Stimulated activated CD4-positive, alpha-beta T cell treated with anti-CD3 and anti-CD28 coated beads, Interleukin-12 subunit alpha, Interleukin-12 subunit beta, amount 100 ng/mL, for 48 hours (primary cell): ENCODE measurements at regions not wholly inside any gene's neighbourhood (a gene's known extent, or its start where the extent isn't known, plus 50 kb on each side); places are given as distances from the start of the nearest gene placed in this dataset.

Experiments used
- DNase-seq, 3 donors: peaks; one replicate each; pipeline ENCODE4 v3.0.0-alpha.2; 2020; ENCODE audit warnings: low read depth in 2 of 3, low spot score in 1 of 3

DNA sequence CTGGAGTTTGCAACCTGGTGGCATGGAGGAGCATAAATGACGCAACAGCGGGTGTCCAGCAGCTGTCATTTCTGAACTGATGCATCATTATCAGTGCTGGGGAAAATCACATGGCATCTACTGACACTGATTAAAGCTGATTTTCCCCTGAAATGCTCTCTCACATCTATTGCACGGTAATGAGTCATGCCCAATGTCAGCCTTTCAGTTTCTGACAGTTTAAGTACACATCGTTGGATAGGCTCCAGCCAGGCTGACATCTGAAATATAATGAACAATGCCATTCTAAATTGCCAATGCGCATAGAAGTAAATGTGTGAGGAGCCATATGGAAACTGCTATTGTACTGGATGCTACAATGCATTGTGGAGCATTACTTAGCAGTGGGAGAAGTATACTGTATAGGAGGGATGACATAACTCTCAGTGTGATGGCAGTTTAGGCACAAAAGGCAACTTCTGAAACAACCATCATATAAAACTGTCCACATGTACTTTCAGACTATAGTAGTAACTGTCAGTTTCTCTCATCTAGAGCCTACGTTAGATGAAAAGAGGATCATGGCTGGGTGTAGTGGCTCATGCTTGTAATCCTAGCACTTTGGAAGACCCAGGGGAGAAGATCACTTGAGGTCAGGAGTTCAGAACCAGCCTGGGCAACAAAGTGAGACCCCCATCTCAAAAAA lies 389.3 kb upstream of the DMAC1 start:
- DNase-seq: peak; percentile 13 to 15 (median 14)

DNA sequence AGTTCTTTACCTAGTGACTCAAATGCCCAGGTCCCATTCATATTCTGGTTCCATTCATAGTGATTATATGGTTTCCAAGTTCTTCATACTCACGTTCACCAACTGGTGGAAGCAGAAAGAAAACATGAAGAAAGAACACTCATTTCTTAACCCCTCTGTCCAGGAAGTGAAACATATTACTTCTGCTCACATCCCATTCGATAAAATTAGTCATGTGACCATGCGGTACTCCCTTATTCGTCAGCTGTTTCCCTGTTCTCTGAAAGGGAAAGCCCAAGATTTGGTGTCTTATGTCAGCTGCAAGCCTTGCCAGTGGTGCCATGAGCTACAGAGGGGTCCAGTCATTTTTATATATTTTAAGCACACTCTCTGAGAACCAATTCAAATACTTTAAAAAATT lies 387.0 kb upstream of the DMAC1 start:
- no peak for DNase-seq

DNA sequence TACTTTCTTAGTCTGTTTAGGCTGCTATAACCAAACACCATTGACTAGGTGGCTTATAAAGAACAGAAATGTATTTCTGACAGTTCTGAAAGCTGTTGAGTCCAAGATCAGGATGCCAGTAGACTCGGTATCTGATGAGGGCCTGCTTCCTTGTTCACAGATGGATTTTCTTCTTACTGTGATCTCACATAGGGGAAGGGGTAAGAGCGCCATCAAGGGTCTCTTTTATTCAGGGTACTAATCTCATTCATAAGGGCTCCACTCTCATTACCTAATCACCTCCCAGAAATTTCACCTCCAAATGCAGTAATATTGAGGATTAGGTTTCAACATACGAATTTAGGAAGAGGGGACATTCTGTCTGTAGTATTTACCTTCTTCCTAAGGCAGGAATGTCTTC lies 384.0 kb upstream of the DMAC1 start:
- DNase-seq: no peak

DNA sequence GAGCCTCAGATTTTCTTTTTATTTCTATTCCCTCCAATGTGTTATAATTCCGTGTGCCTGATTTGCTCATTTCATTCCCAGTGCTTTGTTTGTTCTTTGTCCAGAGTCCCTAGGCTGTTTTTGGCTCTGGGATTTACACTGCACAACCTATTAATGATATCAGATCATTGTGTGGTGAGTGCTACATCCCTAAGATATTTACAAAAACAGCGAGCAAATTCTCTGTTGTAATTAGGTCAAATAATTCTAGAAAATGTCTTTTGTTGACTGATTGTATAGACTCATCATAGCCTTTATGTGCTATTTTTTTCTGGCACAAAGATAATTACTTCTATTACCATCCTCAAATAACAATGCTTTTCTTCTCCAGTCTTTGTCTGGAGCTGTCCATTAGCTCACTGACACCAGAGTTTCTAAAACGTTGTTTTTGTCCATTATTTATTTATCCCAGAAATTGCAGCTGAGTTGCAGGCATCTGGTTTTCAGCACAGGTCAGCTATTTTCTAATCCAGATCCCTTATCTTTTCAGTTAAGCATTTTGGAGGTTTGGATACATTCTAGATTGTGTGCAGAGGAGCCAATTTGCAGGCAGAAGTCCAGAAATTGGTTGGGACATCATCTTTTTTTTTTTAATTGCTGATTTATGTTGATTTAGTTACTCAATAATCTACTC lies 379.9 kb upstream of the DMAC1 start:
- DNase-seq: no peak

DNA sequence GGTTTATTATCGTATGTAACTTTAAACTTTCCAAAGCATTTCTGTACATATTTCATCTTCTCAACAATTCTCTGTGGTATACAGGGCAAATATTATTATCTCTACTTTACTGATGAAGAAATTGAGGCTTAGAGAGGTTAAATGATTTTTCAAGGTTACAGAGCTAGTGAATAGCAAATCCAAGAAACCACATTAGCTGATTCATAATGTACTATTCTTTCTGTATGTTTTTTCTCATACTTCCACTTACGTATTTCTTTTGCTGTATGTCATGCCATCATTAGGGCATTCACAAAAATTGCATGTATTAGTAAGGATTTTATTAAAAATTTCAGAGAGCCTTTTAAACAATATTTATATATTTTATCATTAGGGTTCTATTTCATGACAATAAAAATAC lies 372.4 kb upstream of the DMAC1 start:
- DNase-seq: no peak

DNA sequence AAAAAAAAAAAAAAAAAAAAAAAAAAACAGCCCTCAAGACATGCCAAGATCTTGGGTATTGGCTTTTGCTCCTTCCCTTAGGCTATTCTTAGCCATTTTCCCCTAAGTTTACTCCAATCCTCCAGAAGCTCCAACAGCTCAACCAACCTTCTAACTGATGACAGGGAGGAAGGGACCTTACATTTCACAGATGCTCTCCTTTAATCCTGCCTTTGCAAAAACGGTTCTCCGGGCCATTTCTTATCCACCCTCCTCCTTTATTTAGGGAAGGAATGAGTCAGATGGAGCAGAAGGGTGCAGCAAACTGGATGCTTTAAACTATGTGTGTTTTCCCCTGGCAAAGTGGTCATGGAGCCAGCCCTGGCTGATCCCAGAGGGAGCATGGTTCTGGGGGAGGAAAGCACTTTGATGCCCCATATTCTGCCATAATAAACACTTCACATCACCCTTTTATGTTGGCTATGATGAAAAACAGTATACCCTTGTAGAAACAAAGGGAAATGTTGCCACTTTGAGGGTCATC lies 369.4 kb upstream of the DMAC1 start:
- no peak for DNase-seq

DNA sequence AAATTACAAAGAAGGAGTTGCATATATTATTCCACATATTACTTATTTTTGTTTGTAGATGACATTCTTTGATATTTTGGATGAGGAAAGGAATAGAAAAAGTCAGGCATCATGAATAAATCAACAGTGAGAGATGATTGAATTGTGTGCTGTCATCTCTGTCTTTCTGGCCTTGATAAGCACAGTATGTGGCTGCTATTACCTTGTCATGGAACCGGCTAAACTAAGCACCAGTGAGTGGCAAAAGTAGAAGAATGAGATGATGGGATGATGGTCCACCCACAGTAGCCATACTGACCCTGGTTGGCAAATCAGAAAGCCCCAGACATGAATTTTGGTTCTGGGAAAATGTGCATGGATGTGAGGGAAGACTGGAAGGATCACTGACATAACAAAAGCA lies 361.2 kb upstream of the DMAC1 start:
- DNase-seq: no peak

DNA sequence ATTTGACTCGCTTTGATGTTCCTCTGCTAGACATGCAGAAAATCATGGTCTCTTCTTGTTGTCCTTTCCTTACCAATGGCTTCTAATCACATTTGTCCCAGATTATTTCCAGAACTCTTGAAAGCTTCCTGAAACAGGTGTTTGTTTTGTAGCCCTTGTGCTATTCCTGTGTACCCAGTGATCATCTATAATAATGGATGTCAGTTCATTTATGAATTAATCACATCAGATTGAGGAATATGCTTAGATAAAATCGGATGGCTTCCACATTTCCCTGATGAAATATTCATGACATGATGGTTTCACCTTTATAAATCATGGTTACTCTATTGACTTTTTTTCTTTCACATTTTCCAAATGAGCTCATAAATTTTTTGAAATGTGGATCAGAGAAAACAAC lies 359.0 kb upstream of the DMAC1 start:
- no peak for DNase-seq

DNA sequence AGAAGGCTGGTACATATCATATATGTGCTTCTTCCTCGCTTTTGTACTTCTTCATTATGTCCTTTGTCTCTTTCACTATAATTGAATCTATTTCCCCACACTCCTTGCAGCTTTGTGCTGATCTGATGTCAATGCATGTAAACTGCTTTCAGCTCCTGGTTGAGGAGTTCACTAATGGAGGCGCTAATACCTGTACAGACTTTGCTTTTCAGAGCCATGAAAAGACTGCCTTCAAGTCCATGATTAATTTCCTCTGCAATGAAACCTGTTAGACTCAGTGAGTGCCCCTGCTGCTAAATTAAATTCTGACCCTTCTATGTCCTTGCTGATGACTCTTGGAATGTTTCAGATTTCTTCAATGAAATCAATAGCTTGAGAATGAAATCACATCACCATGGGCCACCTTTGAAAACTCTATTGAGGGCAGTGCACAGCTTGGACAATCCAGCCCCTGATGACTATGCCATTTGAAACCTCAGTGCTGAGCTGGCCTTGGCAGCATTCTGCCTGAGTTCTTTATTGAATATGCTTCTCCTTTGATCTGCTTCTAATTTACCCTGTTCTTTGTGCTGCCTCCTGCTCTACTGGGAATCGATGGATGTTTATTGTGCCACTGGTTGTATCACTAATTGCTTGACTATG lies 358.2 kb upstream of the DMAC1 start:
- DNase-seq: no peak

DNA sequence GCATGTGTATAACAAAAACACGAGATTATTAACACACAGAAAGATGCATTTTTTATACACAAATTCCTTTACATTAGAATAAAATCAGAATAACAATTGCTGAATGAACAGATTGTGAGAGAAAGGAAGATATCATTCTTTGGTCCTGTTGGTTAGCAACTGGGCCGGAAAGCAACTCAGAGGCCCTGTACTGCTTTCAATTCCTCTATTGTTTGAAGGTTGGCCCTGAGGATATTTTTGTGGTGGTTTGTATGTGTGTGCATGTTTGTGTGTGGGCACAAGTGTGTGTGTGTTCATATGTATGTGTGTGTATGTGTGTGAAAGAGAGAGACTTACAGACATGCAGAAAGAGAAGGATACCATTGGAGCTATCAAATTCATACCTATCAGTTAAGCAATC lies 356.8 kb upstream of the DMAC1 start:
- DNase-seq: no peak

DNA sequence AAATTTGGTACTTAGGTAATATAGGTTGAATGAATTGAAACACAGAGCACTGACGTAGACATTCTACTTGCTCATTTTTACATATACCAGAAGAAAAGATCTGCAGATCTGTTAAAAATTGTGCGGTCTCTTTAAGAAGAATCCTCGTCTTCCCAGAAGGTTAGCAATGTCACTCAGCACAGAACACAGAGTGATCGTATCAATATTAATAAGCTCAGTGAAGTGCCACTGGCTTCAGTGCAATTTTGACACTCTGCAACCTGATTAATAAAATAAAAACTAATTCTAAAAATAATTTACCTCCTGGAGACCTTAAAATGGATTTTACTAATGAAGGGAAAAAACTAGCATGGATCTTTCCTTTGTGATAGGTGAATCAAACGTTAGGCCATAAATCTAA lies 356.1 kb upstream of the DMAC1 start:
- no peak for DNase-seq

DNA sequence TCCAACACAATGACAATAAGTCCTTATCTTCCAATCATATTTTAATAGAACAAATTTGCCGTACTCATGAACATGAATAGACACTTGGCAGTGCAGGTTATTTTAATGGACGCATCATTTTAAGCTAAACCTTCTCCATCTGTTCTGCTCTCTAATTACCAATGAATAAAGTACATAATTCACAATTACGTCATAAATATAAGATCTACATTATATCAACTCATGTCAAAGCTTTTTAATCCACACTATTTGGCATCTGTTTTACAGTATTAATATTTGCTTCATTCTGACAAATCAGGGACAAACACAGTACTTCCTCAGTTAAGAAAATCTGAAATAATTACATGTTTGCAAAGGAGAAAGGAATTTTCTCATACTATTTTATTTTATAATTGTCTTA lies 344.1 kb upstream of the DMAC1 start:
- no peak for DNase-seq

DNA sequence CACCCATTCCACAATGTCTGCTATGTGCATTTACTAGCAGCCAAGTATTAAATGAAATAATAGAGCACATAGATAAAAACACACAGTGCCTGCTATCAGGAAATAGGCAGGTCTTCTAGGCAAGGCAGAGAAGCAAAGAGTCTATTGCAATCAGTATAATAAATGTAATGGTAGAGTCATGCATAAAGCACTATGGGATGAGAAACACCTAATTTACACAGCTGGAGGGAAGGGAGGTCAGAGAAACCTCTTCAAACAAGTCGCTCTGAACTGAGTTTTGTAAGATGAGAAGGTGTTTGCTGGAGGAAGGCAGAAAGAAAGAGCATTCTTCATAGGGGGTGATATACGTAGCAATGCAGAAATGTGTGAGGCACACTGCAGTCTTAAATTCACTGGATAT lies 341.0 kb upstream of the DMAC1 start:
- DNase-seq: no peak

DNA sequence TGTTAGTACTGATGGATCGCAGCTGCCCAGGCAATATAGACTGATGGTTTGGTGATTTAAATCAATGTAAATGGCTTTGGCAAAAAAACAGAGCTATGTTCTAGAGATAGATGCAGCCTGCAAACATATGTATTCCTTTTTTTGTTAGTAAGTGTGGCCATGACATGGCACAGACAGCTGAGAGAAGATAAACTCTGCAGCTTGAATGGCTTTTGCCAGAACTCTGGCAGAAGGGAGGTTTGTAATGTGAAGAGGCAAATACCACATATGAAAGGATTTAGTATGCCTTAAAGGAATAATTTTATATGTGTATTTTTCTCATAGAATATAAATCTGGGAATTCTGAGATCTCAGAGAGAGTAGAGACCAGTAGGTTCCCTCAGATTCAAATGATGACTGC lies 340.2 kb upstream of the DMAC1 start:
- no peak for DNase-seq

DNA sequence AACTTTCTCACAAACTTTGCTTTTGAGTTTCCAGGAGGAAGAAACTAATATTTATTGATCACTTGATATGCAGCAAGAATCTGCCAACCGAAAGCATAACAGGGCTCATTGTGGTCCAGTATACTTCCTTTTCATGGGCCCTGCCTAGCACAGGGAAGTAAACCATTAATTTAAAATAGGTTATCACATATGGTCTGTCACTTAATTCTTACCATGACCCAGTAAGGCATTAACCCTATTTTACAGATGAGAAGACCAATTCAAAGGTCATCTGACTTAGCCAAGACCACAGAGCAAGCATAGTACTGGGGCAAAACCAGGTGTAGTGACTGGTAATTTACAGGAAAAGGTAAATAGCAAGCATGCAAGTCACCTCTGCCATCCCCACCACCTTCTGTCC lies 336.9 kb upstream of the DMAC1 start:
- no peak for DNase-seq

DNA sequence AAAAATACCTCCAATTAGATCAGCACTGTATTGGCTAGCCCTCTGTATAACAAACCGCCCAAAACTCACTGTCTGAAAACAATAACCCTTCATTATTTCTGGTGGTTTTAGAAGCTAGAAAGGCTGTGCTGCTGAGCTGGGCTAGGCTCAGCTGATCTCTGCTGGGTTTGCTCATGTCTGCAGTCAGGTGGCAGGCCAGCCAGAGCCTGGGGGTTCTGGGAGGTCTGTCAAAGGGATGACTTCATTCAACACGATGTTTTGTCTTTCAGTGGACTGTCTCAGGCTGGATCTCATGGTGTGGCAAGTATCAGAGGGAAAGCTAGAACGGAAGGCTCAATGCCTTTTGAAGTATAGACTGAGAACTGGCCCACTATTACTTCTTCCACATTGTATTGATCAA lies 335.1 kb upstream of the DMAC1 start:
- DNase-seq: no peak

DNA sequence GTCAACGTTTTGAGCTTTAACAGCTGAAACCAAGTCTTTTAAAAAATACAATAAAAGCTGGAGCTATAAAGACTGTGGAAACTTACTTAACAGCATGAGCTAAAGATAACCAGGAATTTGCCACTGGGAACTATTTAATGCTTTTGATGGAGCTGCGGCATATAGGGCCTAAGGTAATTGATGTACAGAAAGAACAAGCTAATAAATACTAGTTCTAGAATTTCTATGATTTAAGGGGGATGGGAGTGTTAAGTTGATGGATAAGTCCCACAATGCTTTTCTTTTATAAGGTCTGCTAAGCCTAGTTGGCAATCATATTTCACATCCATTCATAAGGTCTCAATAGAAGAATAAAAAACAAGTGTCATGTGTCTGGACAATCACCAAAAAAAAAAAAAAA lies 334.0 kb upstream of the DMAC1 start:
- no peak for DNase-seq

DNA sequence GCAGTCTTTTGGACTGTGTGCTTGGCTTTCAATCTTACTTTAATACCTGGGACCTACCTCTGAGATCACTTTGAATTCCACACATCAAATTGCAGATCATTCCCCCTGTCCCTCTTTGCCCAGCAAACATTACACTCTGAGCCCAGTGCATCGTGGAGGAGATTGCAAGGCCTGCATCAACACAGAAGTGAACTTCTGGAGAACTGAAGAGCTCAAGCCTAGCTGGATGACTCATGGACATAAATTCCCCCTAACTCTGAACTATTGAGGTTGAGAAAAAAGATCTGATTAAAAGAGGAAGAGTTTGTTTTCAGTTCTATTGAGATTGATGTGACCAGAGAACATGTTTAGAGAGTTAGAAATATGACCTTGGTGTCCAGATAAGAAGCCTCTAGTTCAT lies 316.0 kb upstream of the DMAC1 start:
- DNase-seq: no peak

DNA sequence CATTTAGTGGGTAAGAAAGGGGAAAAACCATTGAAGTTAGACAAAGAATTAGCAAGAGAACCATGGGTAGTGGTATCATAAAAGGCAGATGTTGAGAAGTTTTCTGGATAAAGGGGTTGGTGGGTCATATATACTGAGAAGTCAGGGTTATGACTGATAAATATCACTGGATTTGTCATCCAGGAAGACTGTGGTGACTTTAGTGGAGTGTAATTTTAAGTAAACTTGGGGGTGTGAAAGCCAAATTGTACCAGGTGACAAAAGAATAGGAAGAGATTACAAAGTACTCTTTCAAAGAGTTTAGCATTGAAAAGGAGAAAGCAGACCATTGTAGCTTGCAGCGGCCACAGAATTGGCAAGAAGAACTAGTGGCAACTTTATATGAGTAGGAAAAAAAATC lies 315.2 kb upstream of the DMAC1 start:
- DNase-seq: no peak

DNA sequence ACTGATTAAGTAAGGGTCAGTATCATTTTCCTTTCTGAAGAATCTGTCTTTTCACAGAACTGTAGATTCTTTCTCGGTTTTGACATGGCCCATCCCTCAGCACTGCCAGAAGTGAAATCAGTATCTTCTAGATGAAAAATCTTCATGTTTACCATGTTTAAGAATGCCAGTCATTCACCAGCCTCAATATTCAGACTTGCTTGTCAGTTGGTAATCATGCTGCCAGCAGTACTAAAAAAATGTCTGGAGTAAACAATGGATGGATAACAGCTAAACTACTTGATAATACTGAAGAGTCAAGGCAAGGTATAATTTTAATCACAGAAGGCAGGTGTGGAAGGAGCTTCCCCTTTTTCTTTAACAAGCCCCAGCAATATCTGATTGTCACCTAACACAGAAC lies 306.8 kb upstream of the DMAC1 start:
- no peak for DNase-seq

DNA sequence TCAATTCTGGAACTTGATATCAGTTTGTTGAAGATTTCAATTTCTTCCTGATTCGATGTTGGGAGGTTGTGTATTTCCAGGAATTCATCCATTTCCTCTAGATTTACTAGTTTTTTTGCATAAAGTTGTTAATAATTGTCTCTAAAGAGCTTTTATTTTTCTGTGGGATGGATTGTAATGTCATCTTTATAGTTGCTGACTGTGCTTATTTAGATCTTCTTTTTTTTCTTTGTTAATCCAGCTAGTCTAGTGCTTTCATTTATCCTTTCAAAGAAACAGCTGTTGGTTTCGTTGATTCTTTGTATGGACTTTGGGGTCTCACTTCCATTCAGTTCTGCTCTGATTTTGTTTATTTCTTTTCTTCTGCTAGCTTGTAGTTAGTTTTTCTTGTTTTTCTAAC lies 302.0 kb upstream of the DMAC1 start:
- no peak for DNase-seq

DNA sequence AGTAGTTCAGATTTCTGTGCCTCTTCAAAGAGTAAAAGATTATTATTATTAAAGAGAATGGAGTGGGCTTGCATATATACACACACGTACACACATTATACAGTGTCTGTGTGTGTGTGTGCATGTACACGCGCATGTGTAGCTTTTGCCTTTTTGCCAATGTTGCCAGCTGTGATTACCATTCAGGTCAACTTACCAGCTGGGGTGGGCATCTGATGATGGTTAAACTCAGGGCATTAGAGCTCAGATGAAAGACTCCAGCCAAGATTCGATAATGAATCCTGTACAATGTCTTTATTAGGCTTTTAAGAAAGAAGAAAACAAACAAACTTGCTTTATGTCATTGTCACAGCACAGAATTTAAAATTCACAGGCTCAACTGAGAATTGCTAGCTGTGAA lies 296.5 kb upstream of the DMAC1 start:
- no peak for DNase-seq

DNA sequence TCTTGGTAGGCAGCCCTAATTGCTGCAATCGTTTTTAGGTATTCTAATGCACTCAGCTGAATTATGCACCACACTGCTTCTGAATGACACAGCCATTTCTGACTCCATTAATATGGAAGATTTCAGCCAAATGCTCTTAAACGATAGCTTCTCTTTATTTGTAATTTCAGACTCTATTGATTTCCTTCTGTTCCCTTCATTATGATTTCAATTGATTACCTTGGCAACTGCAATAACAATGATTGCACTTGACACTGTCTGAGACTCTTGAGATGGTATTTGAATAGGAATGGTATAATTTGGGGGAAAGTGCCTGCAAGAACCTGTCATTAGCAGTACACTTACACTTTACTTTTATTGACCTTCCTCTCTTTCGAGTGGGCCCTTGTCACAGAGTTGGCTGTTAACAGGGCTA lies 296.1 kb upstream of the DMAC1 start:
- no peak for DNase-seq
